ENCODE measurements at regions not wholly inside any gene's neighbourhood (a gene's known extent, or its start where the extent isn't known, plus 50 kb on each side); places are given as distances from the start of the nearest gene placed in this dataset.

- TF ChIP-seq CTCF (IDR thresholded peaks at IDR 0.05; ENCODE audit: low read length) = no peak
- no peak for TF ChIP-seq EZH2 (IDR thresholded peaks at IDR 0.05; ENCODE audit: borderline replicate concordance, low read length)
Observed at GRCh38 chr20:50455656-50456451, 54.3 kb upstream of the PTPN1 start.
